HEK293 (cell line): ENCODE measurements at regions not wholly inside any gene's neighbourhood (a gene's known extent, or its start where the extent isn't known, plus 50 kb on each side); places are given as distances from the start of the nearest gene placed in this dataset.

Source experiments
- CTCF ChIA-PET: fragments of 350-600 bp; formaldehyde crosslinking; extraction: SDS; loops from one replicate; lab custom pipeline; 2021; ENCODE audit warnings: antibody characterized with exemption; lab: Yijun Ruan, JAX
- POLR2A ChIA-PET: fragments of 300-600 bp; formaldehyde crosslinking; extraction: SDS; loops from one replicate; lab custom pipeline; 2020; ENCODE audit warnings: antibody characterized with exemption, inconsistent platforms; lab: Yijun Ruan, JAX
- H3K27ac ChIP-seq: fragments of 200-500 bp; sonication (Bioruptor generic); 2 replicates; pipeline ENCODE4 v1.5.1; 2014; ENCODE audit warnings: low read depth, low read length, control low read depth, inconsistent platforms; ENCODE audit errors: extremely low read depth
- H3K36me3 ChIP-seq, 2 experiments: fragments of 200-500 bp in 1 of 2; sonication (Bioruptor generic) in 1 of 2; 1 replicate in 1 of 2; 2 replicates in 1 of 2; pipeline ENCODE4 v1.5.1; 2014 to 2017; ENCODE audit warnings: inconsistent platforms in 2 of 2, low read length in 2 of 2; ENCODE audit not compliant: control insufficient read depth in 2 of 2, insufficient read depth in 1 of 2
- H3K4me1 ChIP-seq: fragments of 200-500 bp; sonication (Bioruptor generic); 2 replicates; pipeline ENCODE4 v1.5.1; 2014; ENCODE audit warnings: mild to moderate bottlenecking, low read length, inconsistent platforms; ENCODE audit not compliant: control insufficient read depth, insufficient read depth
- H3K4me3 ChIP-seq: 2 replicates; pipeline ENCODE4 v1.5.1; 2011; ENCODE audit warnings: low read depth, mild to moderate bottlenecking, control low read depth, low read length, moderate library complexity
- H3K9me3 ChIP-seq: fragments of 200-500 bp; sonication (Bioruptor generic); 2 replicates; pipeline ENCODE4 v1.5.1; 2014; ENCODE audit warnings: low read depth, low read length, inconsistent platforms; ENCODE audit not compliant: control insufficient read depth, insufficient read depth
- GFI1B ChIP-seq: fragments of 450-650 bp; formaldehyde crosslinking; IDR thresholded peaks from 2 replicates; pipeline ENCODE4 v1.5.1; 2016; ENCODE audit warnings: missing biosample characterization, missing genetic modification characterization
- MYNN ChIP-seq: fragments of 450-650 bp; formaldehyde crosslinking; IDR thresholded peaks from 2 replicates; pipeline ENCODE4 v1.5.1; 2016; ENCODE audit warnings: missing biosample characterization, missing genetic modification characterization, borderline replicate concordance
- PRDM1 ChIP-seq: fragments of 450-650 bp; formaldehyde crosslinking; IDR thresholded peaks from 2 replicates; pipeline ENCODE4; 2016; ENCODE audit warnings: missing biosample characterization, missing genetic modification characterization
- SALL2 ChIP-seq: fragments of 450-650 bp; formaldehyde crosslinking; IDR thresholded peaks from 2 replicates; pipeline ENCODE4 v1.5.0; 2017; ENCODE audit warnings: missing biosample characterization, mild to moderate bottlenecking, missing genetic modification characterization, borderline replicate concordance
- TRIM28 ChIP-seq: IDR thresholded peaks from 2 replicates; pipeline ENCODE4 v1.6.1; 2011; ENCODE audit warnings: low read length, control low read depth, borderline replicate concordance
- ZNF2 ChIP-seq: fragments of 450-650 bp; formaldehyde crosslinking; IDR thresholded peaks from 2 replicates; pipeline ENCODE4 v1.5.1; 2016; ENCODE audit warnings: missing biosample characterization, missing genetic modification characterization
- ZNF239 ChIP-seq: fragments of 450-650 bp; formaldehyde crosslinking; IDR thresholded peaks from 2 replicates; pipeline ENCODE4 v1.5.1; 2016; ENCODE audit warnings: missing biosample characterization, missing genetic modification characterization
- ZNF548 ChIP-seq: fragments of 450-650 bp; formaldehyde crosslinking; IDR thresholded peaks from 2 replicates; pipeline ENCODE4 v1.5.1; 2016; ENCODE audit warnings: missing biosample characterization, missing genetic modification characterization
- ZNF560 ChIP-seq: fragments of 450-650 bp; formaldehyde crosslinking; IDR thresholded peaks from 2 replicates; pipeline ENCODE4 v1.5.1; 2017; ENCODE audit warnings: missing biosample characterization, missing genetic modification characterization, borderline replicate concordance
- ZNF571 ChIP-seq: fragments of 450-650 bp; formaldehyde crosslinking; IDR thresholded peaks from 2 replicates; pipeline ENCODE4 v1.5.0; 2017; ENCODE audit warnings: missing biosample characterization, missing genetic modification characterization
- ZNF596 ChIP-seq: fragments of 450-650 bp; IDR thresholded peaks from 2 replicates; pipeline ENCODE4 v1.5.0; 2018; ENCODE audit warnings: missing biosample characterization, mild to moderate bottlenecking, missing genetic modification characterization, moderate library complexity
- ZNF701 ChIP-seq: fragments of 450-650 bp; formaldehyde crosslinking; IDR thresholded peaks from 2 replicates; pipeline ENCODE4 v1.5.1; 2016; ENCODE audit warnings: missing biosample characterization, missing genetic modification characterization
- ZNF785 ChIP-seq: fragments of 450-650 bp; formaldehyde crosslinking; IDR thresholded peaks from 2 replicates; pipeline ENCODE4 v1.5.1; 2016; ENCODE audit warnings: missing biosample characterization, missing genetic modification characterization
- ZXDB ChIP-seq: fragments of 450-650 bp; formaldehyde crosslinking; IDR thresholded peaks from 2 replicates; pipeline ENCODE4 v1.5.1; 2016; ENCODE audit warnings: missing biosample characterization, missing genetic modification characterization
- TF ChIP-seq, protein P1 (sequence below): fragments of 450-650 bp; formaldehyde crosslinking; conservative IDR thresholded peaks from 2 replicates; pipeline ENCODE4 v1.5.1; 2016; ENCODE audit warnings: low read depth, missing biosample characterization, missing genetic modification characterization
- TF ChIP-seq, protein P2 (sequence below): fragments of 450-650 bp; formaldehyde crosslinking; IDR thresholded peaks from 2 replicates; pipeline ENCODE4 v1.5.1; 2016; ENCODE audit warnings: missing biosample characterization, missing genetic modification characterization
- TF ChIP-seq, protein P3 (sequence below): fragments of 450-650 bp; formaldehyde crosslinking; IDR thresholded peaks from 2 replicates; pipeline ENCODE4 v1.5.1; 2016; ENCODE audit warnings: missing biosample characterization, missing genetic modification characterization
- TF ChIP-seq, protein P4 (sequence below): fragments of 450-650 bp; formaldehyde crosslinking; IDR thresholded peaks from 2 replicates; pipeline ENCODE4 v1.5.1; 2016; ENCODE audit warnings: missing biosample characterization, missing genetic modification characterization
- TF ChIP-seq, protein P5 (sequence below): fragments of 450-650 bp; formaldehyde crosslinking; IDR thresholded peaks from 2 replicates; pipeline ENCODE4 v1.5.1; 2017; ENCODE audit warnings: missing biosample characterization, missing genetic modification characterization

DNA sequence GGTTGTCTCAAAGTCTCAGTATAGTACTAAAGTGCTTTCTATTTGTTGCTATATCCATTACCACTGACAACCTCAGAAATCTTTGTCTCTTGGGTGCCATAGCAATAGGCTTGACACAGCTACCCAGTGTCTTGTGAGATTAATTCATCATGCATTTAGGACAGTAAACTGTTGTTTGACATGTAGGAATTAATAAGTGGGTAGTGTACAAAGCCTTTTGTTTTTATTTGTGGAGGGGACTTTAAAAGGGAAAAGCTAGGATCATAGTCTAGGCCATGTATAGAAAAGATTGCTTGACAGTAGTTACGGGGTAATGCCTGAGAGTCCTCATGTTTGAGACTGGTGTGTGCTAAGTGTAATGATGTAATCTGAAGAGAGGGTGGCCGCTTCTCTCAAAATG, 102.6 kb upstream of the AGR3 start:
- H3K27ac ChIP-seq, result no peak overlapping the region
- TF ChIP-seq, protein P1, sequence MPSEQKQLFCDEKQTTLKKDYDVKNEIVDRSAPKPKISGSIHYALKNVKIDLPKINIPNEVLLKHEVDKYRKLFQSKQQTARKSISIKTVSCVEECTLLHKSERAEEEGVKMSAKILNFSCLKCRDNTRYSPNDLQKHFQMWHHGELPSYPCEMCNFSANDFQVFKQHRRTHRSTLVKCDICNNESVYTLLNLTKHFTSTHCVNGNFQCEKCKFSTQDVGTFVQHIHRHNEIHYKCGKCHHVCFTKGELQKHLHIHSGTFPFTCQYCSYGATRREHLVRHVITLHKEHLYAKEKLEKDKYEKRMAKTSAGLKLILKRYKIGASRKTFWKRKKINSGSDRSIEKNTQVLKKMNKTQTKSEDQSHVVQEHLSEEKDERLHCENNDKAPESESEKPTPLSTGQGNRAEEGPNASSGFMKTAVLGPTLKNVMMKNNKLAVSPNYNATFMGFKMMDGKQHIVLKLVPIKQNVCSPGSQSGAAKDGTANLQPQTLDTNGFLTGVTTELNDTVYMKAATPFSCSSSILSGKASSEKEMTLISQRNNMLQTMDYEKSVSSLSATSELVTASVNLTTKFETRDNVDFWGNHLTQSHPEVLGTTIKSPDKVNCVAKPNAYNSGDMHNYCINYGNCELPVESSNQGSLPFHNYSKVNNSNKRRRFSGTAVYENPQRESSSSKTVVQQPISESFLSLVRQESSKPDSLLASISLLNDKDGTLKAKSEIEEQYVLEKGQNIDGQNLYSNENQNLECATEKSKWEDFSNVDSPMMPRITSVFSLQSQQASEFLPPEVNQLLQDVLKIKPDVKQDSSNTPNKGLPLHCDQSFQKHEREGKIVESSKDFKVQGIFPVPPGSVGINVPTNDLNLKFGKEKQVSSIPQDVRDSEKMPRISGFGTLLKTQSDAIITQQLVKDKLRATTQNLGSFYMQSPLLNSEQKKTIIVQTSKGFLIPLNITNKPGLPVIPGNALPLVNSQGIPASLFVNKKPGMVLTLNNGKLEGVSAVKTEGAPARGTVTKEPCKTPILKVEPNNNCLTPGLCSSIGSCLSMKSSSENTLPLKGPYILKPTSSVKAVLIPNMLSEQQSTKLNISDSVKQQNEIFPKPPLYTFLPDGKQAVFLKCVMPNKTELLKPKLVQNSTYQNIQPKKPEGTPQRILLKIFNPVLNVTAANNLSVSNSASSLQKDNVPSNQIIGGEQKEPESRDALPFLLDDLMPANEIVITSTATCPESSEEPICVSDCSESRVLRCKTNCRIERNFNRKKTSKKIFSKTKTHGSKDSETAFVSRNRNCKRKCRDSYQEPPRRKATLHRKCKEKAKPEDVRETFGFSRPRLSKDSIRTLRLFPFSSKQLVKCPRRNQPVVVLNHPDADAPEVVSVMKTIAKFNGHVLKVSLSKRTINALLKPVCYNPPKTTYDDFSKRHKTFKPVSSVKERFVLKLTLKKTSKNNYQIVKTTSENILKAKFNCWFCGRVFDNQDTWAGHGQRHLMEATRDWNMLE (tag by site-specific recombination), result no peak
- TF ChIP-seq PRDM1 (tag by site-specific recombination) (no peak), GFI1B (no peak), MYNN (tag by site-specific recombination) (no peak), TRIM28 (no peak), ZNF701 (tag by site-specific recombination) (no peak), ZNF596 (tag by site-specific recombination) (no peak), ZXDB (tag by site-specific recombination) (no peak), ZNF785 (tag by site-specific recombination) (no peak), ZNF239 (tag by site-specific recombination) (no peak), ZNF560 (no peak)
- TF ChIP-seq, protein P2, sequence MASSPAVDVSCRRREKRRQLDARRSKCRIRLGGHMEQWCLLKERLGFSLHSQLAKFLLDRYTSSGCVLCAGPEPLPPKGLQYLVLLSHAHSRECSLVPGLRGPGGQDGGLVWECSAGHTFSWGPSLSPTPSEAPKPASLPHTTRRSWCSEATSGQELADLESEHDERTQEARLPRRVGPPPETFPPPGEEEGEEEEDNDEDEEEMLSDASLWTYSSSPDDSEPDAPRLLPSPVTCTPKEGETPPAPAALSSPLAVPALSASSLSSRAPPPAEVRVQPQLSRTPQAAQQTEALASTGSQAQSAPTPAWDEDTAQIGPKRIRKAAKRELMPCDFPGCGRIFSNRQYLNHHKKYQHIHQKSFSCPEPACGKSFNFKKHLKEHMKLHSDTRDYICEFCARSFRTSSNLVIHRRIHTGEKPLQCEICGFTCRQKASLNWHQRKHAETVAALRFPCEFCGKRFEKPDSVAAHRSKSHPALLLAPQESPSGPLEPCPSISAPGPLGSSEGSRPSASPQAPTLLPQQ (tag by site-specific recombination), result no peak
- TF ChIP-seq, protein P3, sequence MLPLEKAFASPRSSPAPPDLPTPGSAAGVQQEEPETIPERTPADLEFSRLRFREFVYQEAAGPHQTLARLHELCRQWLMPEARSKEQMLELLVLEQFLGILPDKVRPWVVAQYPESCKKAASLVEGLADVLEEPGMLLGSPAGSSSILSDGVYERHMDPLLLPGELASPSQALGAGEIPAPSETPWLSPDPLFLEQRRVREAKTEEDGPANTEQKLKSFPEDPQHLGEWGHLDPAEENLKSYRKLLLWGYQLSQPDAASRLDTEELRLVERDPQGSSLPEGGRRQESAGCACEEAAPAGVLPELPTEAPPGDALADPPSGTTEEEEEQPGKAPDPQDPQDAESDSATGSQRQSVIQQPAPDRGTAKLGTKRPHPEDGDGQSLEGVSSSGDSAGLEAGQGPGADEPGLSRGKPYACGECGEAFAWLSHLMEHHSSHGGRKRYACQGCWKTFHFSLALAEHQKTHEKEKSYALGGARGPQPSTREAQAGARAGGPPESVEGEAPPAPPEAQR (tag by site-specific recombination), result no peak
- no peak overlapping the region for H3K4me3 ChIP-seq
- H3K9me3 ChIP-seq, result no peaks in the 10 kb centered on the region
- no peaks in the 10 kb centered on the region for H3K36me3 ChIP-seq
- ChIA-PET CTCF (interaction anchor here (1.0 to 1.7 kb wide), 3 partner anchors 25 to 333 kb away, joined by 3 to 5 read pairs (median 4); no protein-coding TSS in a partner anchor), POLR2A (interaction anchor here (2.7 kb wide), 1 partner anchor 314 kb away, joined by 10 read pairs; the partner anchor contains the start of gene AHR)
- H3K4me1 ChIP-seq, result no peaks in the 10 kb centered on the region

DNA sequence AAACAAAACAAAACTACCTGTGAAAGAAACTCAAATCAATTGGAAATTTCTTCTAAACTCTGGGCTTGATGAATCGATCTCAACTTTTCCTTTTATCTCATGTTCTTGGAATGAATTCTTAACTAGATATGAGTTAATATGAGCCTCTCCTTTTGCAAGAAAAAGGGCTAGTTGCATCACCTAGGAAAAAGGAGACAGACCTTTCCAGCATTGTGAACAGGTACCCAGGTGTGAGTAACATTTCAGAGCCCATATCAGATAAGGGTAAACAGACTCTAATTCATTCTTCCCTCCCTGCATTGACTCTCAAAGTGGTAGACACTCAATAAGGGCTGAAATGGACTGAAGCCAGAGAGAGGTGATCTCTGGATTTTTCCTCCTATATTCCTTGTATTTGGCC, 103.8 kb upstream of the AGR3 start:
- H3K4me3 ChIP-seq, result no peak overlapping the region
- no peaks in the 10 kb centered on the region for H3K4me1 ChIP-seq
- no peaks in the 10 kb centered on the region for H3K36me3 ChIP-seq
- ChIA-PET CTCF (interaction anchor here (0.6 kb wide), 1 partner anchor 104 kb away, joined by 5 read pairs; the partner anchor contains the start of gene AGR3), POLR2A (no interaction called here)
- H3K9me3 ChIP-seq, result no peaks in the 10 kb centered on the region
- H3K27ac ChIP-seq, result no peak overlapping the region
- TF ChIP-seq SALL2 (no peak), ZNF548 (tag by site-specific recombination) (no peak), ZNF571 (tag by site-specific recombination) (no peak), ZNF2 (tag by site-specific recombination) (no peak)
- TF ChIP-seq, protein P4, sequence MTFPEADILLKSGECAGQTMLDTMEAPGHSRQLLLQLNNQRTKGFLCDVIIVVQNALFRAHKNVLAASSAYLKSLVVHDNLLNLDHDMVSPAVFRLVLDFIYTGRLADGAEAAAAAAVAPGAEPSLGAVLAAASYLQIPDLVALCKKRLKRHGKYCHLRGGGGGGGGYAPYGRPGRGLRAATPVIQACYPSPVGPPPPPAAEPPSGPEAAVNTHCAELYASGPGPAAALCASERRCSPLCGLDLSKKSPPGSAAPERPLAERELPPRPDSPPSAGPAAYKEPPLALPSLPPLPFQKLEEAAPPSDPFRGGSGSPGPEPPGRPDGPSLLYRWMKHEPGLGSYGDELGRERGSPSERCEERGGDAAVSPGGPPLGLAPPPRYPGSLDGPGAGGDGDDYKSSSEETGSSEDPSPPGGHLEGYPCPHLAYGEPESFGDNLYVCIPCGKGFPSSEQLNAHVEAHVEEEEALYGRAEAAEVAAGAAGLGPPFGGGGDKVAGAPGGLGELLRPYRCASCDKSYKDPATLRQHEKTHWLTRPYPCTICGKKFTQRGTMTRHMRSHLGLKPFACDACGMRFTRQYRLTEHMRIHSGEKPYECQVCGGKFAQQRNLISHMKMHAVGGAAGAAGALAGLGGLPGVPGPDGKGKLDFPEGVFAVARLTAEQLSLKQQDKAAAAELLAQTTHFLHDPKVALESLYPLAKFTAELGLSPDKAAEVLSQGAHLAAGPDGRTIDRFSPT (tag by site-specific recombination), result no peak
- TF ChIP-seq, protein P1 (tag by site-specific recombination), result no peak
- TF ChIP-seq, protein P5, sequence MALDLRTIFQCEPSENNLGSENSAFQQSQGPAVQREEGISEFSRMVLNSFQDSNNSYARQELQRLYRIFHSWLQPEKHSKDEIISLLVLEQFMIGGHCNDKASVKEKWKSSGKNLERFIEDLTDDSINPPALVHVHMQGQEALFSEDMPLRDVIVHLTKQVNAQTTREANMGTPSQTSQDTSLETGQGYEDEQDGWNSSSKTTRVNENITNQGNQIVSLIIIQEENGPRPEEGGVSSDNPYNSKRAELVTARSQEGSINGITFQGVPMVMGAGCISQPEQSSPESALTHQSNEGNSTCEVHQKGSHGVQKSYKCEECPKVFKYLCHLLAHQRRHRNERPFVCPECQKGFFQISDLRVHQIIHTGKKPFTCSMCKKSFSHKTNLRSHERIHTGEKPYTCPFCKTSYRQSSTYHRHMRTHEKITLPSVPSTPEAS (tag by site-specific recombination), result no peak
